Body of pancreas (tissue), 4 donors: ENCODE measurements at regions not wholly inside any gene's neighbourhood (a gene's known extent, or its start where the extent isn't known, plus 50 kb on each side); places are given as distances from the start of the nearest gene placed in this dataset.
A peak's percentile ranks its signal among the peaks of the same experiment; 100 is the strongest.

ENCODE experiments used
- ATAC-seq: fragments of 150-250 bp; one replicate; pipeline ENCODE4 v1.9.1; 2016
- DNase-seq, 4 donors: peaks; one replicate each; pipeline ENCODE4 v3.0.0-alpha.2; 2019
- H3K27ac ChIP-seq, 4 donors: fragments of 200-600 bp; sonication (generic); 1 replicate in 3 of 4; 2 replicates in 1 of 4; pipeline versions ENCODE4 v1.5.1 to v1.6.1; 2016 to 2019; ENCODE audit warnings: mild to moderate bottlenecking in 1 of 4, mixed read lengths in 1 of 4, moderate library complexity in 1 of 4
- H3K27me3 ChIP-seq, 2 donors: fragments of 200-600 bp; sonication (generic); one replicate each; pipeline ENCODE4 v1.6.0; 2016; ENCODE audit warnings: mild to moderate bottlenecking in 1 of 2
- H3K36me3 ChIP-seq, 2 donors: fragments of 200-600 bp; sonication (generic); replicated peaks in 1 of 2; 2 replicates each; pipeline ENCODE4 v1.5.1; 2016; ENCODE audit warnings: low read depth in 2 of 2; ENCODE audit not compliant: insufficient read depth in 1 of 2
- H3K4me1 ChIP-seq: fragments of 200-600 bp; sonication (generic); one replicate; pipeline ENCODE4 v1.6.0; 2016
- H3K4me3 ChIP-seq, 2 donors: fragments of 200-600 bp; sonication (generic); 1 replicate in 1 of 2; 2 replicates in 1 of 2; pipeline ENCODE4 v1.5.1; 2016 to 2019
- H3K9me3 ChIP-seq, 3 donors: fragments of 200-600 bp; sonication (generic); 1 replicate in 2 of 3; 2 replicates in 1 of 3; pipeline ENCODE4 v1.5.1; 2016
- CTCF ChIP-seq, 7 experiments: fragments of 450-650 bp in 4 of 7; fragments of 200-600 bp in 3 of 7; sonication (generic) in 3 of 7; IDR thresholded peaks; one replicate each; pipeline ENCODE4 v1.5.1; 2016 to 2019; ENCODE audit warnings: antibody characterized with exemption in 7 of 7
- POLR2A ChIP-seq, 3 donors: fragments of 450-650 bp; IDR thresholded peaks; one replicate each; pipeline ENCODE4 v1.6.1; 2016; ENCODE audit warnings: antibody characterized with exemption in 3 of 3, mild to moderate bottlenecking in 2 of 3
- WGBS, 2 donors: methylation state at CpG; one replicate each; pipeline ENCODE4 v1.1.5; 2017; 5-methylcytosine and 5-hydroxymethylcytosine counted together
- intact Hi-C: fragments of 100-400 bp; cut with DNase I; formaldehyde crosslinking; loops from one replicate; pipeline ENCODE4 v1.15.1; 2023

GRCh38 chr6:164104432-164104831, 689.9 kb downstream of the QKI start:
- DNase-seq = no peak
- Histone ChIP-seq H3K9me3 (no peaks in the 10 kb centered on the region), H3K4me1 (no peaks in the 10 kb centered on the region), H3K27ac (no peak overlapping the region), H3K4me3 (no peak overlapping the region), H3K27me3 (no peaks in the 10 kb centered on the region), H3K36me3 (no peaks in the 10 kb centered on the region)
- no peak for TF ChIP-seq POLR2A (IDR thresholded peaks at IDR 0.05)
- WGBS, 2 donors = 80 to 81% methylated on average over 4 of the region's 4 CpGs
- intact Hi-C loops = no loop called here
- ATAC-seq = no peak

GRCh38 chr6:164102693-164103092, 688.2 kb downstream of the QKI start:
- WGBS, 2 donors = 77 to 83% methylated on average over 4 of the region's 4 CpGs
- Histone ChIP-seq H3K27me3 (no peaks in the 10 kb centered on the region), H3K9me3 (no peaks in the 10 kb centered on the region), H3K36me3 (no peaks in the 10 kb centered on the region), H3K4me3 (no peak overlapping the region), H3K27ac (no peak overlapping the region), H3K4me1 (peaks cover 11% of the 10 kb centered on the region)
- ATAC-seq = no peak
- no peak for TF ChIP-seq CTCF (IDR thresholded peaks at IDR 0.05)
- no peak for TF ChIP-seq POLR2A (IDR thresholded peaks at IDR 0.05)
- intact Hi-C loops = no loop called here
- no peak for DNase-seq

GRCh38 chr6:164101859-164102258, 687.3 kb downstream of the QKI start:
- Histone ChIP-seq H3K4me3 (no peak overlapping the region), H3K27me3 (no peaks in the 10 kb centered on the region), H3K4me1 (peaks cover 11% of the 10 kb centered on the region), H3K36me3 (no peaks in the 10 kb centered on the region), H3K27ac (no peak overlapping the region), H3K9me3 (no peaks in the 10 kb centered on the region)
- WGBS, 2 donors = 53 to 65% methylated on average over 2 of the region's 2 CpGs
- no peak for ATAC-seq
- DNase-seq = no peak
- intact Hi-C loops = no loop called here
- TF ChIP-seq POLR2A (IDR thresholded peaks at IDR 0.05) (no peak), CTCF (IDR thresholded peaks at IDR 0.05) (no peak)

- DNase-seq = no peak
Observed at GRCh38 chr6:164099269-164099865, 684.8 kb downstream of the QKI start.

GRCh38 chr6:164098857-164099267, 684.3 kb downstream of the QKI start:
- H3K36me3 ChIP-seq = no peaks in the 10 kb centered on the region
- H3K4me1 ChIP-seq = peaks cover 11% of the 10 kb centered on the region
- no peaks in the 10 kb centered on the region for H3K27me3 ChIP-seq
- no peak overlapping the region for H3K4me3 ChIP-seq
- 27 to 33% methylated on average over 9 of the region's 9 CpGs for WGBS, 2 donors
- H3K9me3 ChIP-seq = no peaks in the 10 kb centered on the region
- intact Hi-C loops = no loop called here
- TF ChIP-seq POLR2A (IDR thresholded peaks at IDR 0.05) = no peak
- TF ChIP-seq CTCF (IDR thresholded peaks at IDR 0.05) = no peak
- ATAC-seq = peak; percentile 83
- peak; percentile 40 to 79 (median 62) for DNase-seq
- H3K27ac ChIP-seq = no peak overlapping the region

More at GRCh38 chr6:164099269-164099865, 684.8 kb downstream of the QKI start:
- intact Hi-C loops = no loop called here
- H3K9me3 ChIP-seq = no peaks in the 10 kb centered on the region
- no peak for ATAC-seq
- WGBS, 2 donors = 81 to 87% methylated on average over 22 of the region's 22 CpGs
- H3K36me3 ChIP-seq = no peaks in the 10 kb centered on the region
- H3K27ac ChIP-seq = no peak overlapping the region
- peaks cover 11% of the 10 kb centered on the region for H3K4me1 ChIP-seq
- no peak for TF ChIP-seq CTCF (IDR thresholded peaks at IDR 0.05)
- TF ChIP-seq POLR2A (IDR thresholded peaks at IDR 0.05) = no peak
- H3K27me3 ChIP-seq = no peaks in the 10 kb centered on the region
- no peak overlapping the region for H3K4me3 ChIP-seq
